ENCODE measurements at regions not wholly inside any gene's neighbourhood (a gene's known extent, or its start where the extent isn't known, plus 50 kb on each side); places are given as distances from the start of the nearest gene placed in this dataset.

- no peak overlapping the region for H3K4me3 ChIP-seq (ENCODE audit: low read depth, low read length)
- no peaks in the 10 kb centered on the region for H3K36me3 Mint-ChIP-seq (ENCODE audit: insufficient read depth, unreplicated experiment)
- peaks cover 10% of the 10 kb centered on the region for H3K9me3 Mint-ChIP-seq (ENCODE audit: unreplicated experiment)
- peaks cover 4% of the 10 kb centered on the region for H3K4me1 ChIP-seq
- TF ChIP-seq CTCF (IDR thresholded peaks at IDR 0.05; ENCODE audit: insufficient read depth in 1 of 2, low read depth in 1 of 2, low read length in 1 of 2, severe bottlenecking in 1 of 2, unreplicated experiment in 1 of 2), result no peak
- CTCF ChIA-PET, result interaction anchor here (0.6 to 1.1 kb wide), 2 partner anchors 20 to 63 kb away, joined by 3 read pairs; no protein-coding TSS in a partner anchor
- H3K27me3 Mint-ChIP-seq (ENCODE audit: insufficient read depth, unreplicated experiment), result peaks cover 3% of the 10 kb centered on the region
- no TSS peak for BruUV-seq (replicated peaks)
- H3K9me3 ChIP-seq, result no peaks in the 10 kb centered on the region
- no peak overlapping the region for H3K27ac Mint-ChIP-seq (ENCODE audit: unreplicated experiment)
- DNase-seq, result no peak
- intact Hi-C loops (cut with micrococcal nuclease; ENCODE audit: unreplicated experiment), result no loop called here
- H3K4me1 Mint-ChIP-seq (ENCODE audit: low read depth, unreplicated experiment), result peaks cover 7% of the 10 kb centered on the region
- no peaks in the 10 kb centered on the region for H3K27me3 ChIP-seq (replicated peaks; ENCODE audit: control insufficient read depth, insufficient read depth, low read length)
- no peak overlapping the region for H3K4me3 Mint-ChIP-seq (ENCODE audit: unreplicated experiment)
- no peaks in the 10 kb centered on the region for H3K36me3 ChIP-seq (ENCODE audit: control insufficient read depth, insufficient read depth, low read length)
- POLR2A ChIA-PET, result no interaction called here
Observed at GRCh38 chr17:28253663-28254062, 65.3 kb upstream of the TMEM97 start.

- peaks cover 3% of the 10 kb centered on the region for H3K27me3 Mint-ChIP-seq (ENCODE audit: insufficient read depth, unreplicated experiment)
- H3K36me3 ChIP-seq (ENCODE audit: control insufficient read depth, insufficient read depth, low read length), result no peaks in the 10 kb centered on the region
- H3K9me3 ChIP-seq, result peaks cover 9% of the 10 kb centered on the region; the same call in 1 of the 2 replicates
- intact Hi-C loops (cut with micrococcal nuclease; ENCODE audit: unreplicated experiment), result no loop called here
- POLR2A ChIA-PET, result interaction anchor here (0.5 kb wide), 1 partner anchor 26 kb away, joined by 3 read pairs; no protein-coding TSS in a partner anchor
- no peak for DNase-seq
- no peaks in the 10 kb centered on the region for H3K27me3 ChIP-seq (replicated peaks; ENCODE audit: control insufficient read depth, insufficient read depth, low read length)
- no peak overlapping the region for H3K4me3 Mint-ChIP-seq (ENCODE audit: unreplicated experiment)
- no peak overlapping the region for H3K4me3 ChIP-seq (ENCODE audit: low read depth, low read length)
- BruUV-seq (replicated peaks), result no TSS peak
- H3K9me3 Mint-ChIP-seq (ENCODE audit: unreplicated experiment), result peaks cover 20% of the 10 kb centered on the region
- TF ChIP-seq CTCF (IDR thresholded peaks at IDR 0.05; ENCODE audit: insufficient read depth in 1 of 2, low read depth in 1 of 2, low read length in 1 of 2, severe bottlenecking in 1 of 2, unreplicated experiment in 1 of 2), result no peak
- CTCF ChIA-PET, result interaction anchor here (0.6 kb wide), 1 partner anchor 155 kb away, joined by 3 read pairs; no protein-coding TSS in a partner anchor
- H3K4me1 ChIP-seq, result peaks cover 5% of the 10 kb centered on the region
- peaks cover 7% of the 10 kb centered on the region for H3K4me1 Mint-ChIP-seq (ENCODE audit: low read depth, unreplicated experiment)
- no peak overlapping the region for H3K27ac Mint-ChIP-seq (ENCODE audit: unreplicated experiment)
- H3K36me3 Mint-ChIP-seq (ENCODE audit: insufficient read depth, unreplicated experiment), result no peaks in the 10 kb centered on the region
Observed at GRCh38 chr17:28255616-28256015, 63.4 kb upstream of the TMEM97 start.

- Histone ChIP-seq H3K4me3 (ENCODE audit: low read depth, low read length) (no peak overlapping the region), H3K36me3 (ENCODE audit: control insufficient read depth, insufficient read depth, low read length) (no peaks in the 10 kb centered on the region), H3K9me3 (peaks cover 16% of the 10 kb centered on the region), H3K4me1 (peaks cover 5% of the 10 kb centered on the region), H3K27me3 (replicated peaks; ENCODE audit: control insufficient read depth, insufficient read depth, low read length) (no peaks in the 10 kb centered on the region)
- Mint-ChIP-seq H3K4me3 (ENCODE audit: unreplicated experiment) (no peak overlapping the region), H3K36me3 (ENCODE audit: insufficient read depth, unreplicated experiment) (no peaks in the 10 kb centered on the region), H3K4me1 (ENCODE audit: low read depth, unreplicated experiment) (peaks cover 5% of the 10 kb centered on the region), H3K9me3 (ENCODE audit: unreplicated experiment) (peaks cover 23% of the 10 kb centered on the region), H3K27ac (ENCODE audit: unreplicated experiment) (no peak overlapping the region), H3K27me3 (ENCODE audit: insufficient read depth, unreplicated experiment) (peaks cover 3% of the 10 kb centered on the region)
- DNase-seq, result no peak
- POLR2A ChIA-PET, result no interaction called here
- intact Hi-C loops (cut with micrococcal nuclease; ENCODE audit: unreplicated experiment), result no loop called here
- BruUV-seq (replicated peaks), result no TSS peak
- CTCF ChIA-PET, result no interaction called here
- TF ChIP-seq CTCF (IDR thresholded peaks at IDR 0.05; ENCODE audit: insufficient read depth in 1 of 2, low read depth in 1 of 2, low read length in 1 of 2, severe bottlenecking in 1 of 2, unreplicated experiment in 1 of 2), result no peak
Observed at GRCh38 chr17:28256370-28256769, 62.6 kb upstream of the TMEM97 start.

Data from Caco-2 (cell line).